ENCODE measurements at regions not wholly inside any gene's neighbourhood (a gene's known extent, or its start where the extent isn't known, plus 50 kb on each side); places are given as distances from the start of the nearest gene placed in this dataset.
"Not testable (repeated sequence)": the region's sequence is repeated elsewhere in the genome, so short reads cannot be mapped to it uniquely, and the experiment has no call there.

- DNase-seq (ENCODE audit: low spot score) = no peak
Observed at GRCh38 chr3:88408935-88409334, 259.2 kb downstream of the C3orf38 start.

- DNase-seq (ENCODE audit: low spot score) = no peak
Observed at GRCh38 chr3:88410259-88410658, 260.5 kb downstream of the C3orf38 start.

- no peak for DNase-seq (ENCODE audit: low spot score)
Observed at GRCh38 chr3:88412346-88412745, 262.6 kb downstream of the C3orf38 start.

GRCh38 chr3:88416436-88416835 is 266.7 kb downstream of the C3orf38 start:
- no peak for DNase-seq (ENCODE audit: low spot score)

- DNase-seq (ENCODE audit: low spot score) = no peak
Observed at GRCh38 chr3:88418219-88418618, 268.5 kb downstream of the C3orf38 start.

- no peak for DNase-seq (ENCODE audit: low spot score)
Observed at GRCh38 chr3:88433568-88433967, 283.8 kb downstream of the C3orf38 start.

- no peak for DNase-seq (ENCODE audit: low spot score)
Observed at GRCh38 chr3:88434001-88434400, 284.2 kb downstream of the C3orf38 start.

GRCh38 chr3:88440701-88441100 is 290.9 kb downstream of the C3orf38 start:
- no peak for DNase-seq (ENCODE audit: low spot score)

GRCh38 chr3:88443066-88443465 is 293.3 kb downstream of the C3orf38 start:
- DNase-seq (ENCODE audit: low spot score) = no peak

GRCh38 chr3:88444251-88444650 is 294.5 kb downstream of the C3orf38 start:
- DNase-seq (ENCODE audit: low spot score) = no peak

GRCh38 chr3:88452228-88452627 is 302.5 kb downstream of the C3orf38 start:
- DNase-seq (ENCODE audit: low spot score) = no peak

GRCh38 chr3:88460369-88460768 is 310.6 kb downstream of the C3orf38 start:
- DNase-seq (ENCODE audit: low spot score) = no peak

GRCh38 chr3:88462230-88462629 is 312.5 kb downstream of the C3orf38 start:
- no peak for DNase-seq (ENCODE audit: low spot score)

GRCh38 chr3:88467191-88467590 is 317.4 kb downstream of the C3orf38 start:
- no peak for DNase-seq (ENCODE audit: low spot score)

- no peak for DNase-seq (ENCODE audit: low spot score)
Observed at GRCh38 chr3:88469216-88469615, 319.5 kb downstream of the C3orf38 start.

GRCh38 chr3:88478460-88478859 is 328.7 kb downstream of the C3orf38 start:
- no peak for DNase-seq (ENCODE audit: low spot score)

- DNase-seq (ENCODE audit: low spot score) = no peak
Observed at GRCh38 chr3:88480822-88481221, 331.1 kb downstream of the C3orf38 start.

GRCh38 chr3:88485001-88485400 is 335.2 kb downstream of the C3orf38 start:
- no peak for DNase-seq (ENCODE audit: low spot score)

- not testable (repeated sequence) for DNase-seq (ENCODE audit: low spot score)
Observed at GRCh38 chr3:88508818-88509217, 359.1 kb downstream of the C3orf38 start.

GRCh38 chr3:88509582-88509981 is 359.8 kb downstream of the C3orf38 start:
- DNase-seq (ENCODE audit: low spot score) = peak; percentile 9

- DNase-seq (ENCODE audit: low spot score) = no peak
Observed at GRCh38 chr3:88528494-88528893, 378.7 kb downstream of the C3orf38 start.

GRCh38 chr3:88534534-88534933 is 384.8 kb downstream of the C3orf38 start:
- no peak for DNase-seq (ENCODE audit: low spot score)

GRCh38 chr3:88535563-88535962 is 385.8 kb downstream of the C3orf38 start:
- DNase-seq (ENCODE audit: low spot score) = no peak

GRCh38 chr3:88542916-88543315 is 393.2 kb downstream of the C3orf38 start:
- DNase-seq (ENCODE audit: low spot score) = no peak

GRCh38 chr3:88572450-88572849 is 422.7 kb downstream of the C3orf38 start:
- no peak for DNase-seq (ENCODE audit: low spot score)
